CD14-positive monocyte (primary cell): ENCODE measurements at regions not wholly inside any gene's neighbourhood (a gene's known extent, or its start where the extent isn't known, plus 50 kb on each side); places are given as distances from the start of the nearest gene placed in this dataset.

Experiments
- DNase-seq, 3 donors: peaks; one replicate each; pipeline ENCODE4 v3.0.0-alpha.2; 2011 to 2022
- H2AFZ ChIP-seq: 2 replicates; pipeline ENCODE4 v1.6.0; 2012; ENCODE audit warnings: mild to moderate bottlenecking, low read depth, low read length, inconsistent platforms; ENCODE audit not compliant: insufficient read depth, poor library complexity, severe bottlenecking
- H3K27ac ChIP-seq, 2 donors: 1 replicate in 1 of 2; 2 replicates in 1 of 2; pipeline ENCODE4 v1.5.1; 2012 to 2013; ENCODE audit warnings: low read length in 2 of 2, control low read depth in 1 of 2, inconsistent platforms in 1 of 2, low read depth in 1 of 2, mild to moderate bottlenecking in 1 of 2
- H3K27me3 ChIP-seq, 2 donors: one replicate each; pipeline versions ENCODE4 v1.6.0 to v1.6.1; 2011 to 2013; ENCODE audit warnings: low read length in 2 of 2; ENCODE audit not compliant: control insufficient read depth in 2 of 2, insufficient read depth in 2 of 2
- H3K36me3 ChIP-seq, 2 donors: replicated peaks in 1 of 2; 1 replicate in 1 of 2; 2 replicates in 1 of 2; pipeline versions ENCODE4 v1.5.1 to v1.6.1; 2012 to 2013; ENCODE audit warnings: low read length in 2 of 2, control low read depth in 1 of 2, inconsistent platforms in 1 of 2, mild to moderate bottlenecking in 1 of 2; ENCODE audit not compliant: insufficient read depth in 2 of 2, control insufficient read depth in 1 of 2
- H3K4me1 ChIP-seq, 2 donors: 1 replicate in 1 of 2; 2 replicates in 1 of 2; pipeline versions ENCODE4 v1.5.1 to v1.6.1; 2012 to 2013; ENCODE audit warnings: low read length in 2 of 2, control low read depth in 1 of 2, inconsistent platforms in 1 of 2, mild to moderate bottlenecking in 1 of 2, moderate library complexity in 1 of 2; ENCODE audit not compliant: insufficient read depth in 2 of 2, control insufficient read depth in 1 of 2
- H3K4me2 ChIP-seq: replicated peaks from 2 replicates; pipeline ENCODE3; 2012; ENCODE audit warnings: low read length, moderate library complexity, mild to moderate bottlenecking; ENCODE audit not compliant: poor library complexity, severe bottlenecking; ENCODE audit errors: extremely low read depth
- H3K4me3 ChIP-seq, 3 experiments: fragments of 200-600 bp in 1 of 3; sonication (generic) in 1 of 3; replicated peaks in 1 of 3; 1 replicate in 2 of 3; 2 replicates in 1 of 3; pipeline ENCODE4 v1.5.1; 2011 to 2013; ENCODE audit warnings: low read length in 3 of 3, mild to moderate bottlenecking in 3 of 3, control low read depth in 2 of 3, low read depth in 2 of 3, inconsistent platforms in 1 of 3, moderate library complexity in 1 of 3
- H3K79me2 ChIP-seq: 2 replicates; pipeline ENCODE4 v1.6.0; 2012; ENCODE audit warnings: mild to moderate bottlenecking, control low read depth, inconsistent platforms, low read length, moderate library complexity; ENCODE audit not compliant: insufficient read depth
- H3K9ac ChIP-seq: 2 replicates; pipeline ENCODE4 v1.6.0; 2017; ENCODE audit warnings: low read length, mild to moderate bottlenecking; ENCODE audit not compliant: insufficient read depth, poor library complexity, severe bottlenecking
- H3K9me3 ChIP-seq, 2 donors: replicated peaks in 1 of 2; 1 replicate in 1 of 2; 2 replicates in 1 of 2; pipeline versions ENCODE4 v1.5.1 to v1.6.1; 2012 to 2013; ENCODE audit warnings: low read length in 2 of 2, control low read depth in 1 of 2; ENCODE audit not compliant: control insufficient read depth in 1 of 2, insufficient read depth in 1 of 2
- H4K20me1 ChIP-seq: 2 replicates; pipeline ENCODE4 v1.6.0; 2012; ENCODE audit warnings: mild to moderate bottlenecking, low read length, control low read depth, moderate library complexity; ENCODE audit not compliant: insufficient read depth
- H3K27ac Mint-ChIP-seq, 7 donors: one replicate each; pipeline ENCODE4 v1.8.0; 2020; ENCODE audit warnings: mild to moderate bottlenecking in 7 of 7, mixed read lengths in 7 of 7, moderate library complexity in 6 of 7, inconsistent platforms in 2 of 7
- H3K27me3 Mint-ChIP-seq, 3 donors: one replicate each; pipeline ENCODE4 v1.8.0; 2021 to 2022; ENCODE audit warnings: low read depth in 3 of 3, mild to moderate bottlenecking in 3 of 3, mixed read lengths in 3 of 3, moderate library complexity in 3 of 3, inconsistent platforms in 1 of 3
- H3K36me3 Mint-ChIP-seq, 2 donors: one replicate each; pipeline ENCODE4 v1.8.0; 2020; ENCODE audit warnings: mixed read lengths in 2 of 2, inconsistent platforms in 1 of 2, mild to moderate bottlenecking in 1 of 2
- H3K4me1 Mint-ChIP-seq: one replicate; pipeline ENCODE4 v1.8.0; 2020; ENCODE audit warnings: mild to moderate bottlenecking, mixed read lengths
- H3K4me3 Mint-ChIP-seq, 2 donors: one replicate each; pipeline ENCODE4 v1.8.0; 2020; ENCODE audit warnings: mild to moderate bottlenecking in 2 of 2, mixed read lengths in 2 of 2, moderate library complexity in 1 of 2
- H3K9me3 Mint-ChIP-seq, 7 donors: one replicate each; pipeline ENCODE4 v1.8.0; 2020 to 2022; ENCODE audit warnings: mixed read lengths in 7 of 7, mild to moderate bottlenecking in 6 of 7, moderate library complexity in 6 of 7, inconsistent platforms in 2 of 7
- CTCF ChIP-seq: fragments of 200-600 bp; IDR thresholded peaks from one replicate; pipeline ENCODE4 v1.8.0; 2022; ENCODE audit warnings: antibody characterized with exemption, mild to moderate bottlenecking
- WGBS: methylation state at CpG from one replicate; pipeline ENCODE4 v1.1.5; 2013; ENCODE audit warnings: missing lambda C conversion rate; ENCODE audit not compliant: insufficient coverage; 5-methylcytosine and 5-hydroxymethylcytosine counted together
- intact Hi-C, 2 donors: fragments of 100-400 bp; cut with micrococcal nuclease; formaldehyde crosslinking; loops; one replicate each; pipeline versions ENCODE4 v1.15.0 to v1.15.1; 2023

GRCh38 chr14:66405158-66405557, 81.0 kb upstream of the CCDC196 start:
- Mint-ChIP-seq H3K4me3 (no peak overlapping the region), H3K9me3 (peaks cover 0 to 6% (median 4%) of the 10 kb centered on the region in 7 donors), H3K27me3 (peaks cover 0 to 1% (median 0%) of the 10 kb centered on the region in 3 donors), H3K27ac (no peak overlapping the region), H3K36me3 (no peaks in the 10 kb centered on the region), H3K4me1 (no peaks in the 10 kb centered on the region)
- Histone ChIP-seq H3K4me2 (no peak overlapping the region), H3K79me2 (no peaks in the 10 kb centered on the region), H2AFZ (no peak overlapping the region), H3K4me3 (no peak overlapping the region), H3K27ac (no peak overlapping the region), H3K27me3 (no peaks in the 10 kb centered on the region), H4K20me1 (no peaks in the 10 kb centered on the region), H3K9me3 (no peaks in the 10 kb centered on the region), H3K9ac (no peak overlapping the region), H3K36me3 (no peaks in the 10 kb centered on the region), H3K4me1 (no peaks in the 10 kb centered on the region)
- no CpG with 5 or more reads among the region's 1 CpG for WGBS
- intact Hi-C loops: no loop called here
- DNase-seq: no peak
- no peak for TF ChIP-seq CTCF

- Histone ChIP-seq H4K20me1 (no peaks in the 10 kb centered on the region), H3K36me3 (no peaks in the 10 kb centered on the region), H3K79me2 (no peaks in the 10 kb centered on the region), H3K4me2 (no peak overlapping the region), H3K9me3 (no peaks in the 10 kb centered on the region), H2AFZ (no peak overlapping the region), H3K27ac (no peak overlapping the region), H3K4me3 (no peak overlapping the region), H3K4me1 (no peaks in the 10 kb centered on the region), H3K27me3 (no peaks in the 10 kb centered on the region), H3K9ac (no peak overlapping the region)
- TF ChIP-seq CTCF: no peak
- Mint-ChIP-seq H3K27me3 (no peaks in the 10 kb centered on the region), H3K9me3 (peaks cover 0 to 8% (median 5%) of the 10 kb centered on the region in 7 donors), H3K36me3 (no peaks in the 10 kb centered on the region), H3K4me3 (no peak overlapping the region), H3K27ac (no peak overlapping the region), H3K4me1 (no peaks in the 10 kb centered on the region)
- intact Hi-C loops: no loop called here
- DNase-seq: no peak
Observed at GRCh38 chr14:66413901-66414300, 72.3 kb upstream of the CCDC196 start.
